ENCODE measurements at regions not wholly inside any gene's neighbourhood (a gene's known extent, or its start where the extent isn't known, plus 50 kb on each side); places are given as distances from the start of the nearest gene placed in this dataset.

- Histone ChIP-seq H3K9me3 (ENCODE audit: insufficient read depth, low read length) (no peaks in the 10 kb centered on the region), H3K27ac (ENCODE audit: low read length) (no peak overlapping the region), H3K9ac (ENCODE audit: low read length) (no peak overlapping the region), H3K79me2 (ENCODE audit: low read length) (no peaks in the 10 kb centered on the region), H3K4me3 (ENCODE audit: low read length) (no peak overlapping the region), H3K4me2 (ENCODE audit: low read length) (no peak overlapping the region), H4K20me1 (ENCODE audit: insufficient read depth, low read length) (no peaks in the 10 kb centered on the region), H3K36me3 (replicated peaks; ENCODE audit: low read depth, low read length) (no peaks in the 10 kb centered on the region), H3K27me3 (ENCODE audit: low read depth, low read length) (no peaks in the 10 kb centered on the region), H3K4me1 (ENCODE audit: low read length) (no peaks in the 10 kb centered on the region), H2AFZ (ENCODE audit: low read depth, low read length) (no peak overlapping the region)
- TF ChIP-seq CTCF (IDR thresholded peaks at IDR 0.05; ENCODE audit: low read depth, low read length) (no peak), EZH2phosphoT487 (IDR thresholded peaks at IDR 0.05; ENCODE audit: low read depth) (no peak)
These were observed 140.9 kb upstream of the MOCS1 start for GRCh38 chr6:40075056-40075590.

DNA sequence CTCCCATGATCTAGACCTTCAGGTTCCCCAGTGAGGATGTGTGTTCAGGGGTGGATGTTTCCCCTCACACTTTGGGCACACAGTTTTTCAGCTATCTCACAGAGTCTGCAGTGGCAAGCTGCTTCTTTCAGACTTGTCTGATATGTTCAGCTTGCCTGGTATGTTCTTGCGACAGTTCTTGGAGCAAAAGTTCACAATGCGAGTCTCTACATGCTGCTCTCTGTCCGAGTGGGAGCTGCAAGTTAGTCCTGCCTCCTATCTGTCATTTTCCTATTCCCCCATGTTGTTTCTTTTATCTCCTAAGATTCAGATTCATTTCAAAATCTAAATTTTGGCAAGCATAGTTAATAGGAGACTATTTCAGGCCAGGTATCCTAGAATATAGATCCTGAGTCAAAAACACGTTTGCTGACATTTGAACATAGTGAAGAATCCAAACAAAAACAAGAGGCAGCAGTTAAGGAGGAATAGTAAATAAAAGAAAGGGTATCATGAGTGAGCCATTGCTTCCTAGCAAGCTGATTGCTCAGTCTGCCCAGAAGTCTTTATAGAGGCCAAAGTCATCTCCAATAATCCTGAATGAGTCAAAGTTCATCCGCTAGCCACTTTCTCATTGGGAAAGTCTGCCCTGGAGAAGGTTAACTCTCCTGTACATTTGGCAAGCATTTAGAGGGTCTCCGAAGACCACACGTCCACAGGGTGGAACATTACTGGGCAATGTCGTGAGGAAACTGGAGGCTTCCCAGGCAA is 140.2 kb upstream of the MOCS1 start:
- Histone ChIP-seq H3K36me3 (replicated peaks; ENCODE audit: low read depth, low read length) (no peaks in the 10 kb centered on the region), H3K27me3 (ENCODE audit: low read depth, low read length) (no peaks in the 10 kb centered on the region), H3K4me1 (ENCODE audit: low read length) (no peaks in the 10 kb centered on the region), H3K9me3 (ENCODE audit: insufficient read depth, low read length) (no peaks in the 10 kb centered on the region), H3K79me2 (ENCODE audit: low read length) (no peaks in the 10 kb centered on the region), H2AFZ (ENCODE audit: low read depth, low read length) (no peak overlapping the region), H3K4me2 (ENCODE audit: low read length) (no peak overlapping the region), H3K27ac (ENCODE audit: low read length) (no peak overlapping the region), H4K20me1 (ENCODE audit: insufficient read depth, low read length) (no peaks in the 10 kb centered on the region), H3K4me3 (ENCODE audit: low read length) (no peak overlapping the region), H3K9ac (ENCODE audit: low read length) (no peak overlapping the region)
- TF ChIP-seq CTCF (IDR thresholded peaks at IDR 0.05; ENCODE audit: low read depth, low read length): no peak
- no peak for TF ChIP-seq EZH2phosphoT487 (IDR thresholded peaks at IDR 0.05; ENCODE audit: low read depth)

GRCh38 chr6:40066372-40066771 is 132.1 kb upstream of the MOCS1 start:
- H3K9me3 ChIP-seq (ENCODE audit: insufficient read depth, low read length): peaks cover 10% of the 10 kb centered on the region; the same call in 1 of the 2 replicates
- H3K27me3 ChIP-seq (ENCODE audit: low read depth, low read length): no peaks in the 10 kb centered on the region
- no peak for TF ChIP-seq EZH2phosphoT487 (IDR thresholded peaks at IDR 0.05; ENCODE audit: low read depth)
- TF ChIP-seq CTCF (IDR thresholded peaks at IDR 0.05; ENCODE audit: low read depth, low read length): no peak

GRCh38 chr6:40056865-40057264 is 122.6 kb upstream of the MOCS1 start:
- TF ChIP-seq CTCF (IDR thresholded peaks at IDR 0.05; ENCODE audit: low read depth, low read length): peak; percentile 19; the same call in 1 of the 2 replicates
- no peak for TF ChIP-seq EZH2phosphoT487 (IDR thresholded peaks at IDR 0.05; ENCODE audit: low read depth)
- peak overlapping the region; percentile 45 for H3K27ac ChIP-seq (ENCODE audit: low read length)
- peaks cover 19% of the 10 kb centered on the region for H3K4me1 ChIP-seq (ENCODE audit: low read length)
- peak overlapping the region; percentile 43 for H3K4me2 ChIP-seq (ENCODE audit: low read length)
- H3K36me3 ChIP-seq (replicated peaks; ENCODE audit: low read depth, low read length): peaks cover 15% of the 10 kb centered on the region
- H3K9ac ChIP-seq (ENCODE audit: low read length): peak overlapping the region; percentile 25; the same call in 1 of the 2 replicates
- no peaks in the 10 kb centered on the region for H3K27me3 ChIP-seq (ENCODE audit: low read depth, low read length)
- peaks cover 27% of the 10 kb centered on the region; the same call in 1 of the 2 replicates for H3K9me3 ChIP-seq (ENCODE audit: insufficient read depth, low read length)
- H2AFZ ChIP-seq (ENCODE audit: low read depth, low read length): peak overlapping the region; percentile 55
- H3K79me2 ChIP-seq (ENCODE audit: low read length): no peaks in the 10 kb centered on the region
- H3K4me3 ChIP-seq (ENCODE audit: low read length): peak overlapping the region; percentile 13; the same call in 1 of the 2 replicates
- H4K20me1 ChIP-seq (ENCODE audit: insufficient read depth, low read length): no peaks in the 10 kb centered on the region

More at GRCh38 chr6:40066372-40066771, 132.1 kb upstream of the MOCS1 start:
- Histone ChIP-seq H3K27ac (ENCODE audit: low read length) (no peak overlapping the region), H3K36me3 (replicated peaks; ENCODE audit: low read depth, low read length) (peaks cover 7% of the 10 kb centered on the region), H3K4me3 (ENCODE audit: low read length) (no peak overlapping the region), H2AFZ (ENCODE audit: low read depth, low read length) (no peak overlapping the region), H3K4me1 (ENCODE audit: low read length) (peaks cover 13% of the 10 kb centered on the region), H3K9ac (ENCODE audit: low read length) (no peak overlapping the region), H3K4me2 (ENCODE audit: low read length) (no peak overlapping the region), H3K79me2 (ENCODE audit: low read length) (no peaks in the 10 kb centered on the region), H4K20me1 (ENCODE audit: insufficient read depth, low read length) (no peaks in the 10 kb centered on the region)
